Activated CD8-positive, alpha-beta T cell treated with anti-CD3 and anti-CD28 coated beads, Interleukin-2, amount 10 ng/mL, durations not matched to agents 7 days and 5 days (primary cell): ENCODE measurements at regions not wholly inside any gene's neighbourhood (a gene's known extent, or its start where the extent isn't known, plus 50 kb on each side); places are given as distances from the start of the nearest gene placed in this dataset.

Source experiments
- ATAC-seq: fragments of 150-1000 bp; cut with Tn5 transposase; one replicate; pipeline ENCODE4 v1.10.0; 2021; ENCODE audit warnings: moderate library complexity
- CTCF ChIA-PET: fragments of 350-600 bp; sonication (Branson Sonifier 250); formaldehyde crosslinking; loops from one replicate; lab custom pipeline; 2021; ENCODE audit warnings: antibody characterized with exemption; lab: Charles Lee
- POLR2A ChIA-PET: fragments of 350-600 bp; sonication (Branson Sonifier 250); formaldehyde crosslinking; loops from one replicate; lab custom pipeline; 2021; ENCODE audit warnings: antibody characterized with exemption; lab: Charles Lee
- DNase-seq: peaks from one replicate; pipeline ENCODE4 v3.0.0-alpha.2; 2020
- H3K27ac Mint-ChIP-seq: one replicate; pipeline ENCODE4 v1.8.0; 2021; ENCODE audit warnings: mild to moderate bottlenecking, mixed read lengths
- H3K27me3 Mint-ChIP-seq: one replicate; pipeline ENCODE4 v1.8.0; 2021; ENCODE audit warnings: low read depth, mixed read lengths
- H3K36me3 Mint-ChIP-seq: one replicate; pipeline ENCODE4 v1.8.0; 2021; ENCODE audit warnings: low read depth, mixed read lengths
- H3K4me1 Mint-ChIP-seq: one replicate; pipeline ENCODE4 v1.8.0; 2021; ENCODE audit warnings: low read depth, mixed read lengths
- H3K4me3 Mint-ChIP-seq: one replicate; pipeline ENCODE4 v1.8.0; 2021; ENCODE audit warnings: mild to moderate bottlenecking, mixed read lengths
- H3K9me3 Mint-ChIP-seq: one replicate; pipeline ENCODE4 v1.8.0; 2022; ENCODE audit warnings: mixed read lengths; ENCODE audit not compliant: insufficient read depth

DNA sequence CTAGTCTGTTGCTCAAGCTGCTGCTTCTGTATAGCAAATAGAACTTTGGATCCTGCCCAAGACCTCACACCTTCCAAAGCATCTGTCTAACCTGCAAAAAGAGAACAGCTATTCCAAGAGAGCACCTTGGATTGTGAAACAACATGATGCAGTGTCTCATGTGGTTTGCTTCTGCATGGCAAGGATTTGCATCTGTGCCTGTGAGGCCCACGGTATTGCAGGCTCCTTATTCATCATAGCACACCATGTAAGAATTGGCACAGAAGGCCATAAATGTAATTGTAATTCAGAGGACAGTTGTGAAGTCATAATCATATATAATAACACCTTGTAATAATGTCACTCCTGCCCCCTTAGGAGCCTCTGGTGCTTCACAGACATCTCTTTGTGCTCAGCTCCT, 147.1 kb downstream of the ZNF674 start:
- no peak overlapping the region for H3K27ac Mint-ChIP-seq
- H3K4me3 Mint-ChIP-seq = no peak overlapping the region
- ATAC-seq (no peak), DNase-seq (no peak)
- H3K36me3 Mint-ChIP-seq = no peaks in the 10 kb centered on the region
- peaks cover 5% of the 10 kb centered on the region for H3K9me3 Mint-ChIP-seq
- CTCF ChIA-PET = interaction anchor here (2.2 kb wide), 1 partner anchor 10 kb away, joined by 9 read pairs; no protein-coding TSS in a partner anchor
- POLR2A ChIA-PET = no interaction called here
- no peaks in the 10 kb centered on the region for H3K4me1 Mint-ChIP-seq
- H3K27me3 Mint-ChIP-seq = no peaks in the 10 kb centered on the region

DNA sequence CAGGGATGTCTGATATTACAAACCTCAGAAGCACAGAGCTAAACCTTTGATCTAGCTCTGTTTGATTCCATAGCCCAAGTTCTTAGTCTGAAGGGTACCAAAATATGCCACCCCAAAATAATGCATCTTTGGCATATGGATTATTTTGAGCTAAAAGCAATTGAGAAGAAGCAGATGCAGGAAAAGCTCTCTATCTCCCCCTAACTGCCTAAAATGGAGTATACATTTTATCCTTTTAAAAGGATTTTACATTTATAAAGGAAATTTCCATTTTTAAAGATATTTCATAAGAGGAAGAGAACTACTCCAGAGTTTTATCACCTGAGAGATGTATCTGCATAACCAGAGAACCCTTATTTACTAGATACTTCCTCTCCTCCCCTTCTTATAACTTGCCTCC, 158.7 kb downstream of the ZNF674 start:
- POLR2A ChIA-PET = no interaction called here
- H3K4me3 Mint-ChIP-seq = no peak overlapping the region
- CTCF ChIA-PET = interaction anchor here (0.6 to 0.9 kb wide), 2 partner anchors 11 to 195 kb away, joined by 3 read pairs; no protein-coding TSS in a partner anchor
- peaks cover 4% of the 10 kb centered on the region for H3K27me3 Mint-ChIP-seq
- DNase-seq = no peak
- no peaks in the 10 kb centered on the region for H3K36me3 Mint-ChIP-seq
- H3K27ac Mint-ChIP-seq = no peak overlapping the region
- H3K9me3 Mint-ChIP-seq = no peaks in the 10 kb centered on the region
- H3K4me1 Mint-ChIP-seq = no peaks in the 10 kb centered on the region
- no peak for ATAC-seq

DNA sequence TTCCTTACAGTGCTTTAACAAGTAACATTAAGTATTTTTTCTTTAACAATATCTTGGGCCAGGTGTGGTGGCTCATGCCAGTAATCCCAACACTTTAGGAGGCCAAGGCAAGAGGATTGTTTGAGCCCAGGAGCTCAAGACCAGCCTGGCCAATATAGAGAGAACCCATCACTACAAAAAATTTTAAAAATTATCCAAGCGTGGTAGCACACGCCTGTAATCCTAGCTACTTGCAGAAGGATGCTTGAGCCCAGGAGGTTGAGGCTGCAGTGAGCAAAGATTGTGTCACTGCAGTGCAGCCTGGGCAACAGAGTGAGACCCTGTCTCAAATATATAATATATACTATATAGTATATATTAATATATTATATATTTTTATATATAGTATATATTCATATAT, 162.2 kb downstream of the ZNF674 start:
- no peak overlapping the region for H3K27ac Mint-ChIP-seq
- CTCF ChIA-PET = interaction anchor here (1.3 kb wide), 1 partner anchor 25 kb away, joined by 8 read pairs; no protein-coding TSS in a partner anchor
- ATAC-seq = no peak
- POLR2A ChIA-PET = no interaction called here
- H3K4me3 Mint-ChIP-seq = no peak overlapping the region
- H3K4me1 Mint-ChIP-seq = no peaks in the 10 kb centered on the region
- no peaks in the 10 kb centered on the region for H3K36me3 Mint-ChIP-seq
- no peak for DNase-seq
- H3K27me3 Mint-ChIP-seq = peaks cover 6% of the 10 kb centered on the region
- no peaks in the 10 kb centered on the region for H3K9me3 Mint-ChIP-seq

GRCh38 chrX:46382595-46382994, 162.6 kb downstream of the ZNF674 start:
- no peak overlapping the region for H3K4me3 Mint-ChIP-seq
- ChIA-PET POLR2A (no interaction called here), CTCF (interaction anchor here (1.3 kb wide), 1 partner anchor 26 kb away, joined by 8 read pairs; no protein-coding TSS in a partner anchor)
- H3K36me3 Mint-ChIP-seq = no peaks in the 10 kb centered on the region
- peak; percentile 18 for DNase-seq
- peaks cover 5% of the 10 kb centered on the region for H3K27me3 Mint-ChIP-seq
- ATAC-seq = no peak
- H3K27ac Mint-ChIP-seq = no peak overlapping the region
- no peaks in the 10 kb centered on the region for H3K4me1 Mint-ChIP-seq
- no peaks in the 10 kb centered on the region for H3K9me3 Mint-ChIP-seq

GRCh38 chrX:46381630-46382029, 163.6 kb downstream of the ZNF674 start:
- DNase-seq (peak; percentile 46), ATAC-seq (no peak)
- no peak overlapping the region for H3K4me3 Mint-ChIP-seq
- no peak overlapping the region for H3K27ac Mint-ChIP-seq
- H3K36me3 Mint-ChIP-seq = no peaks in the 10 kb centered on the region
- POLR2A ChIA-PET = no interaction called here
- CTCF ChIA-PET = interaction anchor here (1.0 kb wide), 1 partner anchor 26 kb away, joined by 3 read pairs; no protein-coding TSS in a partner anchor
- H3K4me1 Mint-ChIP-seq = no peaks in the 10 kb centered on the region
- peaks cover 5% of the 10 kb centered on the region for H3K27me3 Mint-ChIP-seq
- H3K9me3 Mint-ChIP-seq = no peaks in the 10 kb centered on the region

GRCh38 chrX:46380148-46380752, 165.0 kb downstream of the ZNF674 start:
- Mint-ChIP-seq H3K36me3 (no peaks in the 10 kb centered on the region), H3K4me1 (no peaks in the 10 kb centered on the region), H3K9me3 (no peaks in the 10 kb centered on the region), H3K27ac (no peak overlapping the region), H3K27me3 (peaks cover 3% of the 10 kb centered on the region), H3K4me3 (no peak overlapping the region)
- POLR2A ChIA-PET = no interaction called here
- CTCF ChIA-PET = no interaction called here
- ATAC-seq = no peak
- no peak for DNase-seq

- no peak overlapping the region for H3K4me3 Mint-ChIP-seq
- H3K4me1 Mint-ChIP-seq = no peaks in the 10 kb centered on the region
- H3K36me3 Mint-ChIP-seq = no peaks in the 10 kb centered on the region
- no peaks in the 10 kb centered on the region for H3K9me3 Mint-ChIP-seq
- DNase-seq (peak; percentile 28), ATAC-seq (no peak)
- ChIA-PET POLR2A (interaction anchor here (0.6 kb wide), 1 partner anchor 330 kb away, joined by 3 read pairs; no protein-coding TSS in a partner anchor), CTCF (interaction anchor here (0.6 to 2.5 kb wide), 9 partner anchors 32 to 861 kb away, joined by 3 to 13 read pairs (median 5); no protein-coding TSS in a partner anchor)
- H3K27ac Mint-ChIP-seq = no peak overlapping the region
- peaks cover 3% of the 10 kb centered on the region for H3K27me3 Mint-ChIP-seq
Observed at GRCh38 chrX:46376246-46376885, 168.9 kb downstream of the ZNF674 start.

- peaks cover 3% of the 10 kb centered on the region for H3K27me3 Mint-ChIP-seq
- H3K36me3 Mint-ChIP-seq = no peaks in the 10 kb centered on the region
Observed at GRCh38 chrX:46375831-46376230, 169.4 kb downstream of the ZNF674 start.

GRCh38 chrX:46374371-46374770, 170.8 kb downstream of the ZNF674 start:
- ChIA-PET POLR2A (no interaction called here), CTCF (no interaction called here)
- H3K4me1 Mint-ChIP-seq = no peaks in the 10 kb centered on the region
- DNase-seq (no peak), ATAC-seq (no peak)
- H3K9me3 Mint-ChIP-seq = no peaks in the 10 kb centered on the region
- H3K27ac Mint-ChIP-seq = no peak overlapping the region
- no peaks in the 10 kb centered on the region for H3K36me3 Mint-ChIP-seq
- peaks cover 2% of the 10 kb centered on the region for H3K27me3 Mint-ChIP-seq
- H3K4me3 Mint-ChIP-seq = no peak overlapping the region

More at GRCh38 chrX:46375831-46376230, 169.4 kb downstream of the ZNF674 start:
- DNase-seq = no peak
- no peak overlapping the region for H3K4me3 Mint-ChIP-seq
- H3K9me3 Mint-ChIP-seq = no peaks in the 10 kb centered on the region
- ChIA-PET POLR2A (no interaction called here), CTCF (interaction anchor here (0.6 to 2.5 kb wide), 9 partner anchors 33 to 860 kb away, joined by 3 to 13 read pairs (median 5); no protein-coding TSS in a partner anchor)
- H3K27ac Mint-ChIP-seq = no peak overlapping the region
- H3K4me1 Mint-ChIP-seq = no peaks in the 10 kb centered on the region
- no peak for ATAC-seq

GRCh38 chrX:46367491-46367890, 177.7 kb downstream of the ZNF674 start:
- CTCF ChIA-PET = no interaction called here
- POLR2A ChIA-PET = no interaction called here
- DNase-seq (no peak), ATAC-seq (no peak)
- H3K4me1 Mint-ChIP-seq = no peaks in the 10 kb centered on the region
- no peaks in the 10 kb centered on the region for H3K27me3 Mint-ChIP-seq
- H3K36me3 Mint-ChIP-seq = no peaks in the 10 kb centered on the region
- H3K9me3 Mint-ChIP-seq = no peaks in the 10 kb centered on the region
- no peak overlapping the region for H3K4me3 Mint-ChIP-seq
- no peak overlapping the region for H3K27ac Mint-ChIP-seq

GRCh38 chrX:46366381-46367207, 178.6 kb downstream of the ZNF674 start:
- no peak overlapping the region for H3K27ac Mint-ChIP-seq
- ChIA-PET POLR2A (no interaction called here), CTCF (no interaction called here)
- H3K36me3 Mint-ChIP-seq = no peaks in the 10 kb centered on the region
- H3K27me3 Mint-ChIP-seq = no peaks in the 10 kb centered on the region
- H3K4me3 Mint-ChIP-seq = no peak overlapping the region
- DNase-seq (no peak), ATAC-seq (no peak)
- H3K9me3 Mint-ChIP-seq = no peaks in the 10 kb centered on the region
- no peaks in the 10 kb centered on the region for H3K4me1 Mint-ChIP-seq
